Activated naive CD4-positive, alpha-beta T cell treated with anti-CD3 and anti-CD28 coated beads for 36 hours (primary cell): ENCODE measurements at regions not wholly inside any gene's neighbourhood (a gene's known extent, or its start where the extent isn't known, plus 50 kb on each side); places are given as distances from the start of the nearest gene placed in this dataset.

ENCODE experiments used
- CTCF ChIA-PET: fragments of 350-600 bp; sonication (Branson Sonifier 250); formaldehyde crosslinking; loops from one replicate; lab custom pipeline; 2021; ENCODE audit warnings: antibody characterized with exemption; lab: Charles Lee
- DNase-seq: peaks from one replicate; pipeline ENCODE4 v3.0.0-alpha.2; 2020
- H3K27ac Mint-ChIP-seq: one replicate; pipeline ENCODE4 v1.8.0; 2021; ENCODE audit warnings: mild to moderate bottlenecking, mixed read lengths
- H3K27me3 Mint-ChIP-seq: one replicate; pipeline ENCODE4 v1.8.0; 2021; ENCODE audit warnings: low read depth, mixed read lengths
- H3K36me3 Mint-ChIP-seq: one replicate; pipeline ENCODE4 v1.8.0; 2021; ENCODE audit warnings: low read depth, mixed read lengths
- H3K4me1 Mint-ChIP-seq: one replicate; pipeline ENCODE4 v1.8.0; 2021; ENCODE audit warnings: low read depth, mixed read lengths
- H3K4me3 Mint-ChIP-seq: one replicate; pipeline ENCODE4 v1.8.0; 2021; ENCODE audit warnings: mild to moderate bottlenecking, moderate library complexity, mixed read lengths
- H3K9me3 Mint-ChIP-seq: one replicate; pipeline ENCODE4 v1.8.0; 2021; ENCODE audit warnings: mixed read lengths
- intact Hi-C: fragments of 100-400 bp; cut with micrococcal nuclease; formaldehyde crosslinking; loops from one replicate; pipeline ENCODE4 v1.15.1; 2023

DNA sequence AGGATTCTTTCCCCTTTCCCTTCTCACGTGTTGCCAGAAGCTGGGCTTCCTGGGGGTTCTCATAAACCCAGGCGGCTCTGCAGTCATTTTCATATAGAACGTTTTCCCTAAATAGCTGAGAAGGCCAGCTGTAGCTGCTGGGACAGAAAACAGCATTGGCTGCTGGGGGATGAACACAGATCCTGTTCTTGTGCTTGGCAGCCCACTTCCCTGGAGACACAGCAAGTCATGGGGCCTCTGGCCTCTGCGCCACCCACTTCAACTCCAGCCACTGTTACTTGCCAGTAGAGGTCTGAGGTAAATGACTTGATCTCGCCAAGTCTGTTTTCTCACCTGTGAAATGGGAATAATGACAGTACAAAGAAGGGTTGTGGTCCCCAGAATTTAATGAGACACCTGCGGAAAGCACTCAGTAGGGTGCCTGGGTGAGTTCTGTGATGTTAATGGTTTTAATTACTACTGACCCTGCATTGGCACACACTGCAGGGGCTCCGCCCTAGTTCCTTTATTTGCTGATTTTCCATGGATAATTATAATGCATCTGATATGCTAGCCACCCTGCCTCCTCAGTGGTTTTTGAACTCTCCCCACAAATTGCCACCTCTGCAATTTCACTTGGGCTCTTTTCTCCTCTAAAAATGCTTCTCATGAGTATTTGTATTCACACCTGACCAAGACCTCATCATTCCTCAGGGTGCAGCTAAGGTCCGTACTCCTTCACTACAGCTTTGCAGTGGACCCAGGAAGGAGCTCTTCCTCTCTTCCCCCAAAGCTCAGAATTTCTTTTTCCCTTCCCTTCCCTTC lies 274.7 kb downstream of the RPLP1 start:
- H3K9me3 Mint-ChIP-seq: no peaks in the 10 kb centered on the region
- H3K4me1 Mint-ChIP-seq: peaks cover 30% of the 10 kb centered on the region
- H3K36me3 Mint-ChIP-seq: no peaks in the 10 kb centered on the region
- no peak overlapping the region for H3K4me3 Mint-ChIP-seq
- H3K27me3 Mint-ChIP-seq: no peaks in the 10 kb centered on the region
- intact Hi-C loops: loop anchor here (5.0 kb wide), 1 partner anchor 735 kb away; no protein-coding TSS in a partner anchor
- H3K27ac Mint-ChIP-seq: no peak overlapping the region
- no peak for DNase-seq
- CTCF ChIA-PET: interaction anchor here (0.6 to 1.8 kb wide), 5 partner anchors 7 to 808 kb away, joined by 3 to 7 read pairs (median 4); no protein-coding TSS in a partner anchor

DNA sequence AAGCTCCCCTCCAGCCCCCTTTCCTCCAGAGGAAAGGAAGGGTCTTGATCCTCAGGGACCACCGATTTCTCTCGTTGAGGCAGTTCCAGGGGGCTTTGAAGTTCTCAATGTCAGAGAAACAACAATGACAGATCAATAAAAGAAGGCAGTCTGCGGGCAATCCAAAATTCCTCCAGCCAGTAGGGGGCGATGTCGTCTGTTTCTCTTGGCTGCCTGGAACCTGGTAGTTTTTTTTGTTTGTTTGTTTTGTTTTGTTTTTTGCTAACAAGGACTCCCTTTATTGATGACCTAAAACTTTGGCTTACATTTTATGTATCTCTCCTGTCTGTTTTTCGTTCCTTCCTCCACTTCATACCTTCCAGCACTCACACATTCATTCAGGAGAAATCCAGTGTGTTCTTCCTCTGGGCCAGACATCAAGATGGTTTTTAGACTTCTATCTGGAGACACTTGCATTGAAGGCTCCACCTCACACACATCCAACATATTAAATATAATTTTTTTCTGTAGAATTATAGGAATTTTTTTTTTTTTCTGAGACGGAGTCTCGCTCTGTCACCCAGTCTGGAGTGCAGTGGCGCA lies 276.6 kb downstream of the RPLP1 start:
- Mint-ChIP-seq H3K4me1 (peaks cover 21% of the 10 kb centered on the region), H3K9me3 (no peaks in the 10 kb centered on the region), H3K27me3 (no peaks in the 10 kb centered on the region), H3K36me3 (no peaks in the 10 kb centered on the region), H3K4me3 (no peak overlapping the region), H3K27ac (no peak overlapping the region)
- CTCF ChIA-PET: interaction anchor here (0.6 to 1.8 kb wide), 14 partner anchors 8 to 936 kb away, joined by 3 to 7 read pairs (median 3); no protein-coding TSS in a partner anchor
- peak; percentile 88 for DNase-seq
- intact Hi-C loops: loop anchor here (2.0 to 5.0 kb wide), 3 partner anchors 206 to 733 kb away; no protein-coding TSS in a partner anchor

DNA sequence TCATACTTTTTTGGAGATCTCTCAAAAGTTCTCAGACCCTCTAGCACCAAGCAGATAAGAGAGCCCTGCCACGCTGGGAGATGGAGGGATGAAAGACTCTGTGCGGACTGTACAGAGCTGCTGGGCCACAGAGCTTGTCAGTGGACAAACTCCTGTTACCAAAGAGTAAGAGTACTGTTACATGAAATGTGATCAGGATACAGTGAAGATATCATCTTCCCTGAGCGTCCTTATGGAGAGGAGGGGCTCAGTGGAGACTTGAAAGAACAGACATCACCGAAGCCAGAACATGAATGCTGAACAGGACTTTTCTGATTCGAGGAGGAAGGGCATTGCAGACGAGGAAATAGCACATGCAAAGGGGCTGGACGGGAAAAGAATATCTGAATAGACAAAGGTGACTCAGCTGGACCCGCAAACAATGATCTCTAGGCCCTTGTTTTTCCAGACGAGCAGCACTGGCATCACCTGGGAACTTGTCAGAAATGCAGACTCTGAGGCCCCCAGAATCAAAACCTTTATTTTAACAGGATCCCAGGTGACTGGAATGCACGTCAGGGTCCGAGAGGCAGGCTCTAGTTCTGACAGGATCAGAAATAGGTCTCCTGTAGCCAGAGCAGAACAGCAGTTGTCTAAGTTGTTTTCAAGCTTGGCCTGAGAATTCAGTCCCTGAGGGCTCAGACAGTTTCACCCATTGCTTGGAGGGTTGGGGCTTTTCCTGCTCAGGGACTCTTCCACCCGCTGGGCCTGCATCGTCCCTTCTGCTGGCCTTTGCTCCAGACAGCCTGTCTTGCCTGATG lies 277.9 kb downstream of the RPLP1 start:
- H3K27ac Mint-ChIP-seq: no peak overlapping the region
- H3K36me3 Mint-ChIP-seq: no peaks in the 10 kb centered on the region
- H3K9me3 Mint-ChIP-seq: no peaks in the 10 kb centered on the region
- no peak for DNase-seq
- no peak overlapping the region for H3K4me3 Mint-ChIP-seq
- no peaks in the 10 kb centered on the region for H3K27me3 Mint-ChIP-seq
- CTCF ChIA-PET: interaction anchor here (0.5 to 0.8 kb wide), 5 partner anchors 13 to 368 kb away, joined by 3 read pairs; no protein-coding TSS in a partner anchor
- peaks cover 12% of the 10 kb centered on the region for H3K4me1 Mint-ChIP-seq
- intact Hi-C loops: no loop called here

DNA sequence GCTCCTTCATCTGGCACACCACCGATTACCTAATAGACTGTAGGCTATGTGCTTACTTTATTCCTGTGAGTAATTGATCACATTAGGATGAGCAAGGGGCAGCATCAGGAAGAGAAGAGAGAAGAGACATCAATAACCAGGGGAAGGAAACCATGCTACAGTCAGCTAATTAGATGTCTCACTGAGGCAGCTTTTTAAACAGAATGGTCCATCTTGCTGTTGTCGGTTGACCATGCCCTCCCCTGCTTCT lies 278.4 kb downstream of the RPLP1 start:
- no peak for DNase-seq
- H3K4me1 Mint-ChIP-seq: peaks cover 11% of the 10 kb centered on the region
- no peaks in the 10 kb centered on the region for H3K9me3 Mint-ChIP-seq
- no peaks in the 10 kb centered on the region for H3K27me3 Mint-ChIP-seq
- H3K36me3 Mint-ChIP-seq: no peaks in the 10 kb centered on the region
- no peak overlapping the region for H3K27ac Mint-ChIP-seq
- intact Hi-C loops: no loop called here
- CTCF ChIA-PET: interaction anchor here (0.7 to 0.8 kb wide), 3 partner anchors 12 to 368 kb away, joined by 3 read pairs; no protein-coding TSS in a partner anchor
- H3K4me3 Mint-ChIP-seq: no peak overlapping the region

DNA sequence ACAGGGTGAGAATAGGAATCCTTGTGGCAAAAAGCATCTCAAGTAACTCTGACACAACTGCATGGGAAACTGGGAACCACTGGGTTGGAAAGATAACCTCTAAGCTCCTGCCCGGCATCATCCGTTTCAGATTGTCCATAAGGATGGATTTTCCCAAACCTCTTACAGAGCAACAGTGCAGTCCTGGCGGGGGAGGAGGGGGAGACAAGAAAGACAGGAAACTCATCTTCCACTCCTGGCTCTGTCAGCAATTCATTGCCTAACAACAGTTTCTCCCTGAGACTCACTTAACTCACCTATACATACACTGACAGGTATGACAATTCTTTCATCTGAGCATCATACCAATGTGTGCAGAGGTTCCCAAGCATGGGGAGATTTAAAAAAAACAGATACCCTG lies 279.0 kb downstream of the RPLP1 start:
- Mint-ChIP-seq H3K9me3 (no peaks in the 10 kb centered on the region), H3K27me3 (no peaks in the 10 kb centered on the region), H3K4me3 (no peak overlapping the region), H3K27ac (no peak overlapping the region), H3K36me3 (no peaks in the 10 kb centered on the region), H3K4me1 (peaks cover 6% of the 10 kb centered on the region)
- no peak for DNase-seq
- intact Hi-C loops: no loop called here
- CTCF ChIA-PET: interaction anchor here (0.7 to 1.1 kb wide), 4 partner anchors 8 to 367 kb away, joined by 3 read pairs; no protein-coding TSS in a partner anchor

DNA sequence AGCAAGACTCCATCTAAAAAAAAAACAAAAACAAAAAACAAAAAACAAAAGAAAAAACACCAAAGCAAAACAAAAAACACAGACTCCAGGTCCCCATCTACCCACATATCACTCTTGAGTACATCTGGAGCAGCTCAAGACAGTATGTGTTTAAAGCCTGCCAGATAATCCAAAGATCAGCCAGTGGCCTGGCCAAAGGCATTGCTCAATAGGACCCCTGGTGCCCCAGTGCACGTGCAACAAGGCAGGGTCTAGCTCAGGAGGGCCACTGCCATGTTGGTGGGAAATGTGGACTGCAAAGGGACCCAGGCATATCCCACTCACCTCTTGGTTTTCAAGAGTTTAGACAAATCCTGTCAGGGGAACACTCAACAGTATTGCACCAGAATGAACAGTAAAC lies 279.5 kb downstream of the RPLP1 start:
- no peak for DNase-seq
- Mint-ChIP-seq H3K4me1 (peaks cover 4% of the 10 kb centered on the region), H3K36me3 (no peaks in the 10 kb centered on the region), H3K4me3 (no peak overlapping the region), H3K27me3 (no peaks in the 10 kb centered on the region), H3K27ac (no peak overlapping the region), H3K9me3 (no peaks in the 10 kb centered on the region)
- intact Hi-C loops: no loop called here
- CTCF ChIA-PET: interaction anchor here (0.5 to 1.1 kb wide), 3 partner anchors 9 to 362 kb away, joined by 3 to 4 read pairs (median 3); no protein-coding TSS in a partner anchor

DNA sequence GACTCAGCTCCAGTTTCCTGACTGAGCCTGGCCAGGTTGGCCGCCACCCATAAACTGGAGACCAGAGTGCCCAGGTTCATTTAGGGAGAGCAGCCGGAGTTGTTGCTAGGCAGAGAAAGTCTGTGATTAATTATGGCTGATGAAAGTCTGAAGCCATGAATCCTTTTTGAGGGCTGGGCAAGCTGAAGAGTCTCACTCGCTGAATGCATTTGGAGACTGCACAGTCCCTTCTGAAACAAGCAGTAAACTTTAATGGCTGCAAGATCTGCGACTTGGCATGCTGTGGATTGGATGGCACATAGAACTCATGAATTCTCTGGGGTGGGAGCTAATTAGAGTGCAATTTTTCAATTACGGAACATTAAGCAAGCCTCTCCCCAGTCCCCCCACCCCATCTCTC lies 282.1 kb downstream of the RPLP1 start:
- CTCF ChIA-PET: interaction anchor here (1.8 kb wide), 1 partner anchor 11 kb away, joined by 5 read pairs; no protein-coding TSS in a partner anchor
- H3K4me1 Mint-ChIP-seq: no peaks in the 10 kb centered on the region
- intact Hi-C loops: no loop called here
- no peaks in the 10 kb centered on the region for H3K27me3 Mint-ChIP-seq
- H3K27ac Mint-ChIP-seq: no peak overlapping the region
- no peak overlapping the region for H3K4me3 Mint-ChIP-seq
- no peaks in the 10 kb centered on the region for H3K9me3 Mint-ChIP-seq
- no peak for DNase-seq
- H3K36me3 Mint-ChIP-seq: no peaks in the 10 kb centered on the region

DNA sequence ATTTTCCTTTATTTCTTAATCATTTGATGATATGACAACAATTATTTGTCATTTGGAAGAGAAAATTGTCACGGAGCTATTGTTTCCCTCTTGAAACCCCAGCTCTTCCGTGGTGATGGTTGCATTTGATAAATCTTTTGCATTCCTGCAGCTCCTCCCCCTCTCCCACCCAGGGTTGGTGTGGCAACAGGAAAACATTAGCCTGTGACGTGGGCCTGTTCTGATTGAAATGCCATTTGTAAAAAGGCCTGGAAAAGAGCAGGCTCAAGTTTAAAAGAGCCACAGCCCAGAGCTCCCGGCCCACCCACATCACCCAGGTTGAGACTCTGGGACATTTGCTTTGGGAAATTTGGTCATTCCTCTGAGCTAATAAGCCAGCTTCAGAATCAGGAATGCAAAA lies 282.5 kb downstream of the RPLP1 start:
- no peaks in the 10 kb centered on the region for H3K36me3 Mint-ChIP-seq
- CTCF ChIA-PET: interaction anchor here (1.8 kb wide), 1 partner anchor 10 kb away, joined by 5 read pairs; no protein-coding TSS in a partner anchor
- no peak overlapping the region for H3K27ac Mint-ChIP-seq
- H3K27me3 Mint-ChIP-seq: no peaks in the 10 kb centered on the region
- intact Hi-C loops: no loop called here
- no peaks in the 10 kb centered on the region for H3K4me1 Mint-ChIP-seq
- DNase-seq: no peak
- no peaks in the 10 kb centered on the region for H3K9me3 Mint-ChIP-seq
- H3K4me3 Mint-ChIP-seq: no peak overlapping the region

DNA sequence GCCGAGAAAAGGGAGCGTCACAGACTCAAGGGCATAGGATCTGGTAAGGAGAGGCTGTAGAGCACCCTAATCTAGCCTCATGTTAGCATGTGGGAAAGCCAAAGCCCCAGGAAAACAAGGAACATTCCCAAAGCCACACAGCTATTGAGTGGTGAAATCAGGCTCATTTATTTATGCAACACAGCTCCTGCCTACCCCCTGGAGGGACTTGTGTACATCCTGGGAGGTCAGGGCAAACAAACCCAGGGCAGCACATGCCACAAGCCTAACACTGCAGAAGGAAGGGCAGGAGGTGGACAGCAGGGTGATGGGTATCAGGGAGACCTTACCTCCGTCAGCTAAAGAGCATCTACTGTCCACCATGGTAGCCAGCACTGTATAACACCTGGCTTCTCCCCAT lies 283.5 kb downstream of the RPLP1 start:
- DNase-seq: no peak
- CTCF ChIA-PET: no interaction called here
- Mint-ChIP-seq H3K9me3 (no peaks in the 10 kb centered on the region), H3K36me3 (no peaks in the 10 kb centered on the region), H3K27ac (no peak overlapping the region), H3K4me3 (no peak overlapping the region), H3K4me1 (no peaks in the 10 kb centered on the region), H3K27me3 (no peaks in the 10 kb centered on the region)
- intact Hi-C loops: no loop called here

DNA sequence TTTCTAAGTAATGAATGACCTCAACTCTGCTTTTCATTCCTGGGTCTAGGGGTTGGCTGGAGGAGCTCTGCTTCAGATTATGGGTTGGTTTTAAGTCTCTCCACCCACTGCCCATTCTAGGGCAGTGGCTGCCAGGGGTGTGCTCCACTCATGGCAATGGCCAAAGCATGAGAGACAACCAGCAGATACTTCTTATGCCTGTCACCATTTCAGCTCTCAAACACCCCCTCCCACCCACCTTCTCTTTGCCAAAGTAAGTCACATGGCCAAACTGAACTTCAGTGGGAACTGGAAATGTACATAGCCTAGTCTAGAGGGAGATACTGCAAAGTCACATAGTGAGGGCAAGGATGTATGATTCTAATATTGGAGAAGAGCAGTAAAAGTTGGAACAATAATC lies 285.3 kb downstream of the RPLP1 start:
- DNase-seq: no peak
- no peak overlapping the region for H3K4me3 Mint-ChIP-seq
- no peaks in the 10 kb centered on the region for H3K27me3 Mint-ChIP-seq
- H3K36me3 Mint-ChIP-seq: no peaks in the 10 kb centered on the region
- H3K27ac Mint-ChIP-seq: no peak overlapping the region
- CTCF ChIA-PET: no interaction called here
- H3K4me1 Mint-ChIP-seq: peaks cover 6% of the 10 kb centered on the region
- H3K9me3 Mint-ChIP-seq: no peaks in the 10 kb centered on the region
- intact Hi-C loops: no loop called here

DNA sequence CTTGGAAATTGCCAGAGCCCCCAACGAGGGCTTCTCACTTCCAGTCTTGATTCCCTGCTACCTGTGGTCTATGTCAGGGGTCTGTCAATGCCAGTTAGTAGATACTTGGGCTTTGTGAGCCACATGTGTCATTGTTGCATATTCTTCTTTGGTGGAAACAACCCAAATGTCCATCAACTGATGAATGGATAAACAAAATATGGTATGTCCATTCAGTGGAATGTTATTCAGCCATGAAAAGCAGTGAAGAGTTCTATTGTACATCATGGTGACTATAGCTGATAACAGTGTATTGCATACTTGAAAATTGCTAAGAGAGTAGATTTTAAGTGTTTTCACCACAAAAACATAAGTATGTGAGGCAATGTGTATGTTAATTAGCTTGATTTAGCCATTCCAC lies 288.1 kb downstream of the RPLP1 start:
- Mint-ChIP-seq H3K4me3 (no peak overlapping the region), H3K27me3 (no peaks in the 10 kb centered on the region), H3K36me3 (no peaks in the 10 kb centered on the region), H3K27ac (no peak overlapping the region), H3K9me3 (no peaks in the 10 kb centered on the region), H3K4me1 (peaks cover 27% of the 10 kb centered on the region)
- CTCF ChIA-PET: interaction anchor here (1.3 kb wide), 1 partner anchor 22 kb away, joined by 3 read pairs; no protein-coding TSS in a partner anchor
- intact Hi-C loops: no loop called here
- DNase-seq: no peak

DNA sequence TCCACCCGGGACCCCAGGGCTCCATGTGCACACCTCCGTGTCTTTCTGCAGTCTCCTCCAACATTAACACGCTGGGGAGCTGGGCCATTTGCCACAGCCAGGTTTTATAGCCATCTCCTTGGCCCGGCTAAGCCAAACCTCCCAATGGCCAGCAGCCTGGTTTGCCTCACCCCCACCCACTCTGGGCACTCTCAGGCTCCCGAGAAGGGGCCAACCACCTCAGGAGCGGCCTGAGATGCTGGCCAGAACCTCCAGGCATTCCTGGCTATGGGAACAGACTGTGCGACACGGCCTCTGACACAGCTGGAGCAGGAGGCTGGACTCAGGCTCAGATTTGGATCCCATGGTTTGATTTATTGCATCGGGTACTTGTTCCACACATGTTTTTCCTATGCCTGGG lies 289.7 kb downstream of the RPLP1 start:
- H3K9me3 Mint-ChIP-seq: no peaks in the 10 kb centered on the region
- intact Hi-C loops: no loop called here
- no peak for DNase-seq
- H3K36me3 Mint-ChIP-seq: no peaks in the 10 kb centered on the region
- H3K4me1 Mint-ChIP-seq: peaks cover 27% of the 10 kb centered on the region
- H3K27ac Mint-ChIP-seq: no peak overlapping the region
- H3K4me3 Mint-ChIP-seq: no peak overlapping the region
- CTCF ChIA-PET: no interaction called here
- H3K27me3 Mint-ChIP-seq: peaks cover 1% of the 10 kb centered on the region
